Prostate gland (tissue), 2 donors: ENCODE measurements at regions not wholly inside any gene's neighbourhood (a gene's known extent, or its start where the extent isn't known, plus 50 kb on each side); places are given as distances from the start of the nearest gene placed in this dataset.

ENCODE experiments used
- POLR2A ChIP-seq: fragments of 450-650 bp; IDR thresholded peaks from one replicate; pipeline ENCODE4 v1.6.1; 2016; ENCODE audit warnings: antibody characterized with exemption, mild to moderate bottlenecking
- TF ChIP-seq, protein P1 (sequence below), 4 experiments: fragments of 200-600 bp in 2 of 4; fragments of 450-650 bp in 2 of 4; sonication (generic) in 2 of 4; IDR thresholded peaks; 1 replicate in 3 of 4; 2 replicates in 1 of 4; pipeline ENCODE4 v1.5.1; 2016 to 2019; ENCODE audit warnings: antibody characterized with exemption in 4 of 4, mild to moderate bottlenecking in 2 of 4, moderate library complexity in 2 of 4

DNA sequence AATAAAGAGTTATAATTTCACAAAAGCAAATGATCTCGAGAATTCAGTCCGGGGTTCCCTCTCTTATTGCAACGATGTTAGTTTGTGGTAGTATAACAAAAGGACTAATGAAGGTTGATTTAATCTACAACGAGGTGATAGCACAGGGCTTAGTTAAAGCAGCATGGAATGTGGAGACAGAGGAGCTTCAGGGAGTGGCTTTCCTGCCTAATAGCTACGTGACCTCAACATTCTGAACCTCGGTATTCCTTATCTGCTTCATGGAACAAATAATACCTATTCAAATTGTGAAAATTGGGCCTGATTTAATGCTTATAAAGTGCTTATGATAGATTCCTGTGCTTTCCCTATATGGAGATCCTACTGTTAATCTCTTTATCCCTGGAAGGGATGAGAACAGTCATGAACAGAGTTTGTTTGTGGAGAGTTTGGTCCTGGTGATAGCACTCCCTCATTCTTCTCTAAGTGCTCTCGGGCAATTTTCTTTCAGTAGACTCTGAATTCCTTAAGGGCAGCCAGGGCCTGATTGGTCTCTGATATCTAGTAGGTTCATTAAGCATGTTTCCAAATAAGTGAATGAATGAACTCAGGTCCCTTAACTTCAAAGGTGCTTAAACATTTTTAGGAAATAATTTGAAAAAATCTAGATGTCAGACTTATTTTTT is 104.1 kb upstream of the TUT7 start:
- TF ChIP-seq, protein P1, sequence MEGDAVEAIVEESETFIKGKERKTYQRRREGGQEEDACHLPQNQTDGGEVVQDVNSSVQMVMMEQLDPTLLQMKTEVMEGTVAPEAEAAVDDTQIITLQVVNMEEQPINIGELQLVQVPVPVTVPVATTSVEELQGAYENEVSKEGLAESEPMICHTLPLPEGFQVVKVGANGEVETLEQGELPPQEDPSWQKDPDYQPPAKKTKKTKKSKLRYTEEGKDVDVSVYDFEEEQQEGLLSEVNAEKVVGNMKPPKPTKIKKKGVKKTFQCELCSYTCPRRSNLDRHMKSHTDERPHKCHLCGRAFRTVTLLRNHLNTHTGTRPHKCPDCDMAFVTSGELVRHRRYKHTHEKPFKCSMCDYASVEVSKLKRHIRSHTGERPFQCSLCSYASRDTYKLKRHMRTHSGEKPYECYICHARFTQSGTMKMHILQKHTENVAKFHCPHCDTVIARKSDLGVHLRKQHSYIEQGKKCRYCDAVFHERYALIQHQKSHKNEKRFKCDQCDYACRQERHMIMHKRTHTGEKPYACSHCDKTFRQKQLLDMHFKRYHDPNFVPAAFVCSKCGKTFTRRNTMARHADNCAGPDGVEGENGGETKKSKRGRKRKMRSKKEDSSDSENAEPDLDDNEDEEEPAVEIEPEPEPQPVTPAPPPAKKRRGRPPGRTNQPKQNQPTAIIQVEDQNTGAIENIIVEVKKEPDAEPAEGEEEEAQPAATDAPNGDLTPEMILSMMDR (IDR thresholded peaks at IDR 0.05): no peak
- no peak for TF ChIP-seq POLR2A
